ENCODE measurements at regions not wholly inside any gene's neighbourhood (a gene's known extent, or its start where the extent isn't known, plus 50 kb on each side); places are given as distances from the start of the nearest gene placed in this dataset.

DNA sequence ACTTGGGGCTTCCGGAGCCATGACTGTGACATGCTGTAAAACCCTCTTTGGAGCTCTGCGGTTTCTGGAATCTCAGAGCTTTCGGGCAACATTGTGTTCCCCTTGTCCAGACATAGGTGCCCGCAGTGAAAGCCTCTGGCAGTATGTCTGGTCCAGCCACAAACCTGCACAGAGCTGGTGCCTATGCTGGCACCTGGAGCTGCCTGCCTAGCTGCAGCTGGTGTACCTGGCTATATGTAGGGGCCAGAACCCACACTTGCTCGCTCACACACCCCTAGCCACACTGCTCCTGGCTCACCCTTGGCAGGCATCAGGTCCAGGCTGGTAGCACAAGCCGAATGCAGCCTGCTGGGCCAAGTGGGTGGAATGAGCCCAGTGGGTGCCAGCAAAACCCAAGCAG lies 861.1 kb downstream of the FLRT2 start:
- H3K4me3 ChIP-seq (ENCODE audit: low read length) = no peak overlapping the region
- no peaks in the 10 kb centered on the region for H3K9me2 ChIP-seq (replicated peaks; ENCODE audit: control insufficient read depth, low read length)
- no peaks in the 10 kb centered on the region; the same call in 1 of the 2 replicates for H3K9me3 ChIP-seq (ENCODE audit: control insufficient read depth, insufficient read depth, low read length)
- no peak overlapping the region for H3K27ac ChIP-seq (ENCODE audit: low read depth, low read length)
- TF ChIP-seq, protein P1, sequence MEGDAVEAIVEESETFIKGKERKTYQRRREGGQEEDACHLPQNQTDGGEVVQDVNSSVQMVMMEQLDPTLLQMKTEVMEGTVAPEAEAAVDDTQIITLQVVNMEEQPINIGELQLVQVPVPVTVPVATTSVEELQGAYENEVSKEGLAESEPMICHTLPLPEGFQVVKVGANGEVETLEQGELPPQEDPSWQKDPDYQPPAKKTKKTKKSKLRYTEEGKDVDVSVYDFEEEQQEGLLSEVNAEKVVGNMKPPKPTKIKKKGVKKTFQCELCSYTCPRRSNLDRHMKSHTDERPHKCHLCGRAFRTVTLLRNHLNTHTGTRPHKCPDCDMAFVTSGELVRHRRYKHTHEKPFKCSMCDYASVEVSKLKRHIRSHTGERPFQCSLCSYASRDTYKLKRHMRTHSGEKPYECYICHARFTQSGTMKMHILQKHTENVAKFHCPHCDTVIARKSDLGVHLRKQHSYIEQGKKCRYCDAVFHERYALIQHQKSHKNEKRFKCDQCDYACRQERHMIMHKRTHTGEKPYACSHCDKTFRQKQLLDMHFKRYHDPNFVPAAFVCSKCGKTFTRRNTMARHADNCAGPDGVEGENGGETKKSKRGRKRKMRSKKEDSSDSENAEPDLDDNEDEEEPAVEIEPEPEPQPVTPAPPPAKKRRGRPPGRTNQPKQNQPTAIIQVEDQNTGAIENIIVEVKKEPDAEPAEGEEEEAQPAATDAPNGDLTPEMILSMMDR (IDR thresholded peaks at IDR 0.05; ENCODE audit: low read depth, low read length, poor library complexity, severe bottlenecking) = no peak
- no peak for TF ChIP-seq EZH2phosphoT487 (IDR thresholded peaks at IDR 0.05; ENCODE audit: borderline replicate concordance, low read length)
- H3K79me2 ChIP-seq (ENCODE audit: control insufficient read depth, low read length) = no peaks in the 10 kb centered on the region
- H3K4me1 ChIP-seq (ENCODE audit: control insufficient read depth, low read length) = no peaks in the 10 kb centered on the region
- H3K4me2 ChIP-seq (ENCODE audit: low read length) = no peak overlapping the region
- no peaks in the 10 kb centered on the region for H4K20me1 ChIP-seq (ENCODE audit: control insufficient read depth, insufficient read depth, low read depth, low read length)
- no peaks in the 10 kb centered on the region for H3K36me3 ChIP-seq (ENCODE audit: control insufficient read depth, low read length)
- H3K27me3 ChIP-seq (ENCODE audit: control insufficient read depth, low read length) = no peaks in the 10 kb centered on the region
- no peaks in the 10 kb centered on the region for H3F3A ChIP-seq (ENCODE audit: control insufficient read depth, insufficient read depth)

DNA sequence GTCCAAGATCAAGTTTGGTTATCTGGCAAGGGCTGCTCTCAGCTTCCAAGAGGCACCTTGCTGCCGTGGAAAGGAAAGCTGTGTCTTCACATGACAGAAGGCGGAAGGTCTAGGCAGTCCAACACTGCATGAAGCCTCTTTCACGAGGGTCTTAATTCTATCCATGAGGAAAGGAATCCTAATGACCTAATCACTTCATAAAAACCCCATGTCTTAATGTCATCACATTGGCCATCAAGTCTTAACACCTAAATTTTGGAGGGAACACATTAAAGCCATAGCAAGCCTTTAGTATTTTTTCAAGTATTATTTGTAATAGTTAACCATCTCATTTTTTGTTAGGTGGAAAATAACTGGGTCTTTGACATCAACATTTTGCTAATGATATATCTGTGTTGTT lies 858.3 kb downstream of the FLRT2 start:
- Histone ChIP-seq H4K20me1 (ENCODE audit: control insufficient read depth, insufficient read depth, low read depth, low read length) (no peaks in the 10 kb centered on the region), H3K4me1 (ENCODE audit: control insufficient read depth, low read length) (no peaks in the 10 kb centered on the region), H3K36me3 (ENCODE audit: control insufficient read depth, low read length) (no peaks in the 10 kb centered on the region), H3K27ac (ENCODE audit: low read depth, low read length) (no peak overlapping the region), H3K27me3 (ENCODE audit: control insufficient read depth, low read length) (no peaks in the 10 kb centered on the region), H3K79me2 (ENCODE audit: control insufficient read depth, low read length) (no peaks in the 10 kb centered on the region), H3K4me3 (ENCODE audit: low read length) (no peak overlapping the region), H3K4me2 (ENCODE audit: low read length) (no peak overlapping the region), H3K9me2 (replicated peaks; ENCODE audit: control insufficient read depth, low read length) (no peaks in the 10 kb centered on the region), H3K9me3 (ENCODE audit: control insufficient read depth, insufficient read depth, low read length) (no peaks in the 10 kb centered on the region; the same call in 1 of the 2 replicates), H3F3A (ENCODE audit: control insufficient read depth, insufficient read depth) (no peaks in the 10 kb centered on the region)
- TF ChIP-seq, protein P1 (IDR thresholded peaks at IDR 0.05; ENCODE audit: low read depth, low read length, poor library complexity, severe bottlenecking) = no peak
- no peak for TF ChIP-seq EZH2phosphoT487 (IDR thresholded peaks at IDR 0.05; ENCODE audit: borderline replicate concordance, low read length)

DNA sequence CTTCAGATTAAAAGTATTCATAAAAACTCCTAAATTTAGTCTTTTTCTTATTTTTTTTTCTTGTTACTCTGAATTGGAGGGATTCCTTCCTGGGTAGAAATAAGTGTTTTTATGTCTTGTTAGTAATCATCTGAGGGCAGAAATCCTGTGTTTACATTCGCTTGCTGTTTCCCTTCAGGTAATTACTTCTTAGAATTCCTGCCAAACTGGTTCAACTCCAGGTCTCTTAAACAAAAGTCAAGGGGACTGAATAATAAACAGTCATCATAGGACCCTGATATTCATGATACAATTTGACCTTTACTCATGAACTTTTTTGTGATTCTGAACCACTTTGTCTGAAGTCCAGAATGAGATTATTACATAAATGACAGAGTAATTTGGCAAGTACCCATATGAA lies 843.9 kb downstream of the FLRT2 start:
- no peaks in the 10 kb centered on the region for H3K4me1 ChIP-seq (ENCODE audit: control insufficient read depth, low read length)
- no peak overlapping the region for H3K4me3 ChIP-seq (ENCODE audit: low read length)
- H4K20me1 ChIP-seq (ENCODE audit: control insufficient read depth, insufficient read depth, low read depth, low read length) = no peaks in the 10 kb centered on the region
- H3K27ac ChIP-seq (ENCODE audit: low read depth, low read length) = no peak overlapping the region
- H3K9me2 ChIP-seq (replicated peaks; ENCODE audit: control insufficient read depth, low read length) = no peaks in the 10 kb centered on the region
- H3F3A ChIP-seq (ENCODE audit: control insufficient read depth, insufficient read depth) = no peaks in the 10 kb centered on the region
- H3K9me3 ChIP-seq (ENCODE audit: control insufficient read depth, insufficient read depth, low read length) = peaks cover 12% of the 10 kb centered on the region; the same call in 1 of the 2 replicates
- no peaks in the 10 kb centered on the region for H3K79me2 ChIP-seq (ENCODE audit: control insufficient read depth, low read length)
- TF ChIP-seq EZH2phosphoT487 (IDR thresholded peaks at IDR 0.05; ENCODE audit: borderline replicate concordance, low read length) = no peak
- TF ChIP-seq, protein P1 (IDR thresholded peaks at IDR 0.05; ENCODE audit: low read depth, low read length, poor library complexity, severe bottlenecking) = no peak
- H3K4me2 ChIP-seq (ENCODE audit: low read length) = no peak overlapping the region
- no peaks in the 10 kb centered on the region for H3K27me3 ChIP-seq (ENCODE audit: control insufficient read depth, low read length)
- no peaks in the 10 kb centered on the region for H3K36me3 ChIP-seq (ENCODE audit: control insufficient read depth, low read length)
